ENCODE measurements at regions not wholly inside any gene's neighbourhood (a gene's known extent, or its start where the extent isn't known, plus 50 kb on each side); places are given as distances from the start of the nearest gene placed in this dataset.

GRCh38 chr5:58263296-58263695 is 196.6 kb downstream of the PLK2 start:
- no peaks in the 10 kb centered on the region for H3K27me3 ChIP-seq (ENCODE audit: control insufficient read depth in 4 of 4, insufficient read depth in 4 of 4, low read length in 3 of 4)
- TF ChIP-seq HNF4G (IDR thresholded peaks at IDR 0.05) (no peak), ZBTB33 (IDR thresholded peaks at IDR 0.05) (no peak), FOXA2 (IDR thresholded peaks at IDR 0.05) (no peak), NR2F2 (IDR thresholded peaks at IDR 0.05) (no peak), YY1 (IDR thresholded peaks at IDR 0.05) (no peak), TAF1 (conservative IDR thresholded peaks at IDR 0.05) (no peak), SP1 (IDR thresholded peaks at IDR 0.05) (no peak), MAX (IDR thresholded peaks at IDR 0.05) (no peak), REST (IDR thresholded peaks at IDR 0.05) (no peak), RXRA (IDR thresholded peaks at IDR 0.05) (no peak), HNF4A (conservative IDR thresholded peaks at IDR 0.05) (no peak), FOXA1 (IDR thresholded peaks at IDR 0.05) (no peak), GABPA (IDR thresholded peaks at IDR 0.05 in 1 of 2, conservative IDR thresholded peaks at IDR 0.05 in 1 of 2) (no peak), EGR1 (IDR thresholded peaks at IDR 0.05; ENCODE audit: low read depth in 2 of 2) (no peak), ATF3 (IDR thresholded peaks at IDR 0.05) (no peak), JUND (IDR thresholded peaks at IDR 0.05) (no peak), RAD21 (IDR thresholded peaks at IDR 0.05) (no peak), CTCF (IDR thresholded peaks at IDR 0.05; ENCODE audit: low read depth, low read length, missing input control) (no peak)
- no peaks in the 10 kb centered on the region for H3K9me3 ChIP-seq (ENCODE audit: control insufficient read depth in 4 of 4, low read length in 3 of 4)
- no peak overlapping the region for H3K4me3 ChIP-seq (ENCODE audit: low read depth in 1 of 3, low read length in 3 of 3)
- 93% methylated on average over 1 of the region's 1 CpG for WGBS
- no peak overlapping the region for H3K27ac ChIP-seq (ENCODE audit: low read depth in 1 of 2, low read length in 2 of 2)
- H3K4me1 ChIP-seq (ENCODE audit: control insufficient read depth in 4 of 4, insufficient read depth in 4 of 4, low read length in 3 of 4) = no peaks in the 10 kb centered on the region
- H3K9ac ChIP-seq (ENCODE audit: low read depth in 1 of 2, low read length in 2 of 2) = no peak overlapping the region
- H3K36me3 ChIP-seq (ENCODE audit: control insufficient read depth in 4 of 4, insufficient read depth in 3 of 4, low read depth in 1 of 4, low read length in 3 of 4) = no peaks in the 10 kb centered on the region
- no peak for DNase-seq (ENCODE audit: low spot score)

Data from liver (tissue), 8 donors.